Neural cell (in vitro differentiated cells): ENCODE measurements at regions not wholly inside any gene's neighbourhood (a gene's known extent, or its start where the extent isn't known, plus 50 kb on each side); places are given as distances from the start of the nearest gene placed in this dataset.

ENCODE experiments used
- EP300 ChIP-seq: fragments of 450-650 bp; conservative IDR thresholded peaks from 2 replicates; pipeline ENCODE4 v1.6.1; 2014; ENCODE audit warnings: antibody characterized with exemption, mild to moderate bottlenecking, moderate library complexity; ENCODE audit not compliant: poor library complexity, severe bottlenecking
- POLR2AphosphoS5 ChIP-seq: IDR thresholded peaks from 2 replicates; pipeline ENCODE4 v1.6.1; 2012
- TF ChIP-seq, protein P1 (sequence below): fragments of 450-650 bp; IDR thresholded peaks from 2 replicates; pipeline ENCODE4 v1.5.1; 2014; ENCODE audit warnings: antibody characterized with exemption, mild to moderate bottlenecking, moderate library complexity; ENCODE audit not compliant: poor library complexity, severe bottlenecking
- TF ChIP-seq, protein P2 (sequence below): IDR thresholded peaks from 2 replicates; pipeline ENCODE4 v1.6.1; 2012; ENCODE audit warnings: borderline replicate concordance

DNA sequence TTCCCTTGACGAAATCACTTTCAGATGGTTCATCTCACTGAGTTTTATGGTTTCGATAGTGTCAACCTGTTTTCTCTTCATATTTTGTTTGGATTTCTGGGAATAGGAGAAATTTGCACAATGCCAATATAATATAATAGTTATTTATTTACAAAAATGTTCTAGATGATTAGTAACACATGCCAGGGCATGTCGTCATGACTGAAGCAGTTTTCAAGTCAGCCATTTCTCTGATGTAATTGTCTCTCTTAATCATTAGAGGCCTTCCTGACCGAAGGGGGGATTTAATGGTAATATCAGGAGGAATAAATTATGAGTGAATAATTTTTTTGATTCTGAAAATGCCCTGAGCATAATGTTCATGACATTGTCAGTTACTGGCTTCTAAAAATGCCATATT is 246.5 kb upstream of the ATP10B start:
- TF ChIP-seq POLR2AphosphoS5 (no peak), EP300 (no peak)
- TF ChIP-seq, protein P1, sequence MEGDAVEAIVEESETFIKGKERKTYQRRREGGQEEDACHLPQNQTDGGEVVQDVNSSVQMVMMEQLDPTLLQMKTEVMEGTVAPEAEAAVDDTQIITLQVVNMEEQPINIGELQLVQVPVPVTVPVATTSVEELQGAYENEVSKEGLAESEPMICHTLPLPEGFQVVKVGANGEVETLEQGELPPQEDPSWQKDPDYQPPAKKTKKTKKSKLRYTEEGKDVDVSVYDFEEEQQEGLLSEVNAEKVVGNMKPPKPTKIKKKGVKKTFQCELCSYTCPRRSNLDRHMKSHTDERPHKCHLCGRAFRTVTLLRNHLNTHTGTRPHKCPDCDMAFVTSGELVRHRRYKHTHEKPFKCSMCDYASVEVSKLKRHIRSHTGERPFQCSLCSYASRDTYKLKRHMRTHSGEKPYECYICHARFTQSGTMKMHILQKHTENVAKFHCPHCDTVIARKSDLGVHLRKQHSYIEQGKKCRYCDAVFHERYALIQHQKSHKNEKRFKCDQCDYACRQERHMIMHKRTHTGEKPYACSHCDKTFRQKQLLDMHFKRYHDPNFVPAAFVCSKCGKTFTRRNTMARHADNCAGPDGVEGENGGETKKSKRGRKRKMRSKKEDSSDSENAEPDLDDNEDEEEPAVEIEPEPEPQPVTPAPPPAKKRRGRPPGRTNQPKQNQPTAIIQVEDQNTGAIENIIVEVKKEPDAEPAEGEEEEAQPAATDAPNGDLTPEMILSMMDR, result no peak
- TF ChIP-seq, protein P2, sequence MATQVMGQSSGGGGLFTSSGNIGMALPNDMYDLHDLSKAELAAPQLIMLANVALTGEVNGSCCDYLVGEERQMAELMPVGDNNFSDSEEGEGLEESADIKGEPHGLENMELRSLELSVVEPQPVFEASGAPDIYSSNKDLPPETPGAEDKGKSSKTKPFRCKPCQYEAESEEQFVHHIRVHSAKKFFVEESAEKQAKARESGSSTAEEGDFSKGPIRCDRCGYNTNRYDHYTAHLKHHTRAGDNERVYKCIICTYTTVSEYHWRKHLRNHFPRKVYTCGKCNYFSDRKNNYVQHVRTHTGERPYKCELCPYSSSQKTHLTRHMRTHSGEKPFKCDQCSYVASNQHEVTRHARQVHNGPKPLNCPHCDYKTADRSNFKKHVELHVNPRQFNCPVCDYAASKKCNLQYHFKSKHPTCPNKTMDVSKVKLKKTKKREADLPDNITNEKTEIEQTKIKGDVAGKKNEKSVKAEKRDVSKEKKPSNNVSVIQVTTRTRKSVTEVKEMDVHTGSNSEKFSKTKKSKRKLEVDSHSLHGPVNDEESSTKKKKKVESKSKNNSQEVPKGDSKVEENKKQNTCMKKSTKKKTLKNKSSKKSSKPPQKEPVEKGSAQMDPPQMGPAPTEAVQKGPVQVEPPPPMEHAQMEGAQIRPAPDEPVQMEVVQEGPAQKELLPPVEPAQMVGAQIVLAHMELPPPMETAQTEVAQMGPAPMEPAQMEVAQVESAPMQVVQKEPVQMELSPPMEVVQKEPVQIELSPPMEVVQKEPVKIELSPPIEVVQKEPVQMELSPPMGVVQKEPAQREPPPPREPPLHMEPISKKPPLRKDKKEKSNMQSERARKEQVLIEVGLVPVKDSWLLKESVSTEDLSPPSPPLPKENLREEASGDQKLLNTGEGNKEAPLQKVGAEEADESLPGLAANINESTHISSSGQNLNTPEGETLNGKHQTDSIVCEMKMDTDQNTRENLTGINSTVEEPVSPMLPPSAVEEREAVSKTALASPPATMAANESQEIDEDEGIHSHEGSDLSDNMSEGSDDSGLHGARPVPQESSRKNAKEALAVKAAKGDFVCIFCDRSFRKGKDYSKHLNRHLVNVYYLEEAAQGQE, result no peak
